ENCODE measurements at regions not wholly inside any gene's neighbourhood (a gene's known extent, or its start where the extent isn't known, plus 50 kb on each side); places are given as distances from the start of the nearest gene placed in this dataset.

DNA sequence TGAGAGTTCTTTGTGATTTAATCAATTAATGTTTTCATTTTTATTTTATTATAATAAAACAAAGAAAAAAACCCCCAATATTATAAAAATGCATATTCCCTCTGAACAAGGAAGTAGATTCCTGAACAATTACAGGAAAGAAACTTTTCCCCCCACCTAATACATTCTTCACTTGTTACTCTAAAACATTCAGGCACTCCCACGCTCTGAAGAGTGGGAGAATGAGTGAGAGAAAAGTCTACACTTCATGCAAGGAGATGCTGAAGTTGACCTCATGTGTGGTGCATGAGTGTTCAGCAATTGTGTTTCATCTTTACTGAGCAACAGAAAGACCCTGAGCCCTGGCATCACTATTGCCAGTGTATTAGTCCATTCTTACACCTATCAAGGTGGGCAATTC lies 244.2 kb upstream of the IGFBP3 start:
- no peak overlapping the region for H3K4me3 ChIP-seq

DNA sequence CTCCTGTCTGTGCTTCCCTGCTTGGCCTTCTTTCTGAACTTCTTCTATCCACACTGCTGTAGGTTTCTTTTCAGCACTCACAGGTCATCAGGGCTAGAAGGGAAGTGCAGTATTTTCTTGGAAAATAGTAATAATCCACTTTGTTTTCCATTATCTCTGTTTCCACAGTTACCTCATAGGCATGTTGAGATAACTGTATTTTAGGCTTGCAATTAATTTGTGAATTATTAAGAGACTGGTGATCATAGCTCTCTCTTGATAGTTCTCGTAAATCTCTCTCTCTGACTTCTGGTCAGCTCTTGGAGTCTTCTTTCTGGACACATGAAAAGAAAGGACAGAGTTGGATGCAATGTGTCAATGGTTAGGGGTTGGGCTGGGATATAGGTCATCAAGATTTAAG lies 243.6 kb upstream of the IGFBP3 start:
- TF ChIP-seq POLR2A (IDR thresholded peaks at IDR 0.05) (no peak), EP300 (IDR thresholded peaks at IDR 0.05) (no peak)
- TF ChIP-seq, protein P1, sequence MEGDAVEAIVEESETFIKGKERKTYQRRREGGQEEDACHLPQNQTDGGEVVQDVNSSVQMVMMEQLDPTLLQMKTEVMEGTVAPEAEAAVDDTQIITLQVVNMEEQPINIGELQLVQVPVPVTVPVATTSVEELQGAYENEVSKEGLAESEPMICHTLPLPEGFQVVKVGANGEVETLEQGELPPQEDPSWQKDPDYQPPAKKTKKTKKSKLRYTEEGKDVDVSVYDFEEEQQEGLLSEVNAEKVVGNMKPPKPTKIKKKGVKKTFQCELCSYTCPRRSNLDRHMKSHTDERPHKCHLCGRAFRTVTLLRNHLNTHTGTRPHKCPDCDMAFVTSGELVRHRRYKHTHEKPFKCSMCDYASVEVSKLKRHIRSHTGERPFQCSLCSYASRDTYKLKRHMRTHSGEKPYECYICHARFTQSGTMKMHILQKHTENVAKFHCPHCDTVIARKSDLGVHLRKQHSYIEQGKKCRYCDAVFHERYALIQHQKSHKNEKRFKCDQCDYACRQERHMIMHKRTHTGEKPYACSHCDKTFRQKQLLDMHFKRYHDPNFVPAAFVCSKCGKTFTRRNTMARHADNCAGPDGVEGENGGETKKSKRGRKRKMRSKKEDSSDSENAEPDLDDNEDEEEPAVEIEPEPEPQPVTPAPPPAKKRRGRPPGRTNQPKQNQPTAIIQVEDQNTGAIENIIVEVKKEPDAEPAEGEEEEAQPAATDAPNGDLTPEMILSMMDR (IDR thresholded peaks at IDR 0.05), result no peak
- Histone ChIP-seq H3K27me3 (no peaks in the 10 kb centered on the region), H3K9me3 (no peaks in the 10 kb centered on the region), H3K36me3 (no peaks in the 10 kb centered on the region), H3K27ac (no peak overlapping the region), H3K4me1 (no peaks in the 10 kb centered on the region), H3K4me3 (no peak overlapping the region)
- no peak for DNase-seq (ENCODE audit: low spot score in 2 of 2)
- WGBS, 2 donors, result 41 to 92% methylated on average over 1 of the region's 1 CpG

More for the DNA sequence above, 244.2 kb upstream of the IGFBP3 start:
- 28 to 92% methylated on average over 1 of the region's 1 CpG for WGBS, 2 donors
- Histone ChIP-seq H3K9me3 (no peaks in the 10 kb centered on the region), H3K27ac (no peak overlapping the region), H3K27me3 (no peaks in the 10 kb centered on the region), H3K4me1 (no peaks in the 10 kb centered on the region), H3K36me3 (no peaks in the 10 kb centered on the region)
- DNase-seq (ENCODE audit: low spot score in 2 of 2), result no peak
- TF ChIP-seq POLR2A (IDR thresholded peaks at IDR 0.05) (no peak), EP300 (IDR thresholded peaks at IDR 0.05) (no peak)
- TF ChIP-seq, protein P1 (IDR thresholded peaks at IDR 0.05), result no peak

DNA sequence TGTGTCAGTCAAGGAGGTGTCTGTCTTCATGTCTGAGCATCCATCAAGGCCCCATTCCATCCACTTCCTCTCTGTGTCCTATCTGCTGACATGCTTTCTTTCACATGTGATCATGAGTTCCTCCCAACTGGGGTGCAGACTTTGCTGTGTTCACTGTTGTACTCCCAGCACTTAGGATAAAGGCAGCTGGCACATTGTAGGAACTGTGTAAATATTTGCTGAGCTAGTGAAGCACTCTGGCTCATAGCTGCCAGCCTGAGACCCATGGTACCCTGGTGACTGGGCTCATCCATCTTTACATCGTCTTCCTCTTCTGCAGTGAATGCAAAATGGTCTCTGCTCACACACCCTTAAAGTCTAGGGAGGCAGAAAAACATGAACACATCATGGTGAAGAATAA lies 242.2 kb upstream of the IGFBP3 start:
- no peaks in the 10 kb centered on the region for H3K36me3 ChIP-seq
- no peak overlapping the region for H3K4me3 ChIP-seq
- 90 to 95% methylated on average over 1 of the region's 1 CpG for WGBS, 2 donors
- H3K27me3 ChIP-seq, result no peaks in the 10 kb centered on the region
- TF ChIP-seq, protein P1 (IDR thresholded peaks at IDR 0.05), result no peak
- TF ChIP-seq POLR2A (IDR thresholded peaks at IDR 0.05), result no peak
- TF ChIP-seq EP300 (IDR thresholded peaks at IDR 0.05), result no peak
- DNase-seq (ENCODE audit: low spot score in 2 of 2), result no peak
- H3K27ac ChIP-seq, result no peak overlapping the region
- H3K4me1 ChIP-seq, result no peaks in the 10 kb centered on the region
- H3K9me3 ChIP-seq, result no peaks in the 10 kb centered on the region

DNA sequence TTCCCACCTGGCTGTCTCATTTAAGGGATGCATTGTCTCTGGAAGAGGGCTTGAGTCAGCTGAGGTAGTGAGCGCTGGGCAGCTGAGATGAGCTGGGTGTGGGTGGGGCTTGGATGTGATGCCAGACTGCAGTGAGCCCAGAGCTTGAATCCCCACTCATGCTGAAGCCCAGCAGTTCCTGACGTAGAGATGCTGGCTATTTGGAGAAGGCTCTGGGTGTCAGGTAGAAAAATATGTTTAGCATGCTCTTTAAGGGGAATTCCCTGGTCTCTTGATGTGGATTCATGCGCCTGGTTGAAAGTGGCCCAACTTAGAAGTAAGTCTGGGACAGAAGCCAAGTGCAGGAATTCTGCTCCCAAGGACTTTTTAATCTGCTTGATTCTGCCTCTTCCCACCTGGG lies 241.5 kb upstream of the IGFBP3 start:
- Histone ChIP-seq H3K27ac (no peak overlapping the region), H3K27me3 (no peaks in the 10 kb centered on the region), H3K4me3 (no peak overlapping the region), H3K36me3 (no peaks in the 10 kb centered on the region), H3K4me1 (no peaks in the 10 kb centered on the region), H3K9me3 (no peaks in the 10 kb centered on the region)
- 59 to 61% methylated on average over 3 of the region's 3 CpGs for WGBS, 2 donors
- TF ChIP-seq, protein P1 (IDR thresholded peaks at IDR 0.05), result no peak
- no peak for DNase-seq (ENCODE audit: low spot score in 2 of 2)

DNA sequence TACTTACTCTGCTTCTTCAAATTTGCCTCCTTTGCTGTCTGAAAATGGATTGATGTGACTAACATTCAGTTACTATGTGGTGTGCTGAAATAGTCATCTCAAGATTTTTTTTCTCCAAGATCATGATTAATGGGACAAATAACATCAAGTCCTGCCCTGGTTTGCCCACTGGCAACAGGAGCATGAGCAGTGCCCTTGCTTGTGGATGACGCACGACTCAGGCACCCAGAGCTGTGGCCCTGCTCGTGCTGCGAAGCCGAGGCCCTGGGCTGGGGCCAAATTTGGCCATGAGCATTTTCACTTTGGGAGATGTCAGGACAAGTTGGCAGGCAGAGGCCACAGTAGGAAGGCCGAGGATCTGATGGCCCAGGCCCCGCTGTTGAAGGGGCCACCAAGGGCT lies 239.8 kb upstream of the IGFBP3 start:
- WGBS, 2 donors, result 90 to 94% methylated on average over 7 of the region's 7 CpGs
- Histone ChIP-seq H3K27me3 (no peaks in the 10 kb centered on the region), H3K4me1 (no peaks in the 10 kb centered on the region), H3K9me3 (no peaks in the 10 kb centered on the region), H3K36me3 (no peaks in the 10 kb centered on the region), H3K27ac (no peak overlapping the region), H3K4me3 (no peak overlapping the region)
- no peak for DNase-seq (ENCODE audit: low spot score in 2 of 2)
- TF ChIP-seq, protein P1 (IDR thresholded peaks at IDR 0.05), result no peak
